GM23338 (cell line): ENCODE measurements at regions not wholly inside any gene's neighbourhood (a gene's known extent, or its start where the extent isn't known, plus 50 kb on each side); places are given as distances from the start of the nearest gene placed in this dataset.

Source experiments
- CREB1 ChIP-seq: fragments of 250-450 bp; sonication (Bioruptor Pico); IDR thresholded peaks from 2 replicates; pipeline ENCODE4 v1.5.0; 2020; ENCODE audit warnings: low read depth, mild to moderate bottlenecking, moderate library complexity
- CTCF ChIP-seq, 2 experiments: fragments of 200-600 bp in 1 of 2; sonication (generic) in 1 of 2; conservative IDR thresholded peaks; 2 replicates each; pipeline versions ENCODE4 v1.5.1 to v1.6.1; 2016 to 2017; ENCODE audit warnings: antibody characterized with exemption in 2 of 2, low read depth in 2 of 2, mild to moderate bottlenecking in 2 of 2, moderate library complexity in 1 of 2
- ETS1 ChIP-seq: IDR thresholded peaks from 2 replicates; pipeline ENCODE4 v1.6.1; 2016; ENCODE audit warnings: antibody characterized with exemption
- EZH2 ChIP-seq: fragments of 200-600 bp; sonication (generic); IDR thresholded peaks from one replicate; pipeline ENCODE4 v1.8.0; 2017; ENCODE audit warnings: antibody characterized with exemption, mild to moderate bottlenecking, low read depth; ENCODE audit not compliant: unreplicated experiment
- EZH2phosphoT487 ChIP-seq: fragments of 200-600 bp; sonication (generic); IDR thresholded peaks from one replicate; pipeline ENCODE4 v1.8.1; 2018; ENCODE audit warnings: antibody characterized with exemption; ENCODE audit not compliant: unreplicated experiment
- JUNB ChIP-seq: IDR thresholded peaks from one replicate; pipeline ENCODE4 v1.6.1; 2016; ENCODE audit warnings: antibody characterized with exemption; ENCODE audit not compliant: unreplicated experiment
- NANOG ChIP-seq: IDR thresholded peaks from 2 replicates; pipeline ENCODE4 v1.6.1; 2016; ENCODE audit warnings: antibody characterized with exemption, borderline replicate concordance
- POLR2AphosphoS5 ChIP-seq: IDR thresholded peaks from 2 replicates; pipeline ENCODE4 v1.6.1; 2016; ENCODE audit warnings: antibody characterized with exemption, low read depth
- STAT1 ChIP-seq: IDR thresholded peaks from one replicate; pipeline ENCODE4 v1.6.1; 2016; ENCODE audit warnings: antibody characterized with exemption; ENCODE audit not compliant: unreplicated experiment
- ZNF114 ChIP-seq: fragments of 250-450 bp; sonication (Bioruptor Pico); IDR thresholded peaks from 2 replicates; pipeline ENCODE4 v1.5.0; 2020; ENCODE audit warnings: mild to moderate bottlenecking, moderate library complexity
- TF ChIP-seq, protein P1 (sequence below): IDR thresholded peaks from one replicate; pipeline ENCODE4 v1.6.1; 2018; ENCODE audit warnings: antibody characterized with exemption; ENCODE audit not compliant: unreplicated experiment

DNA sequence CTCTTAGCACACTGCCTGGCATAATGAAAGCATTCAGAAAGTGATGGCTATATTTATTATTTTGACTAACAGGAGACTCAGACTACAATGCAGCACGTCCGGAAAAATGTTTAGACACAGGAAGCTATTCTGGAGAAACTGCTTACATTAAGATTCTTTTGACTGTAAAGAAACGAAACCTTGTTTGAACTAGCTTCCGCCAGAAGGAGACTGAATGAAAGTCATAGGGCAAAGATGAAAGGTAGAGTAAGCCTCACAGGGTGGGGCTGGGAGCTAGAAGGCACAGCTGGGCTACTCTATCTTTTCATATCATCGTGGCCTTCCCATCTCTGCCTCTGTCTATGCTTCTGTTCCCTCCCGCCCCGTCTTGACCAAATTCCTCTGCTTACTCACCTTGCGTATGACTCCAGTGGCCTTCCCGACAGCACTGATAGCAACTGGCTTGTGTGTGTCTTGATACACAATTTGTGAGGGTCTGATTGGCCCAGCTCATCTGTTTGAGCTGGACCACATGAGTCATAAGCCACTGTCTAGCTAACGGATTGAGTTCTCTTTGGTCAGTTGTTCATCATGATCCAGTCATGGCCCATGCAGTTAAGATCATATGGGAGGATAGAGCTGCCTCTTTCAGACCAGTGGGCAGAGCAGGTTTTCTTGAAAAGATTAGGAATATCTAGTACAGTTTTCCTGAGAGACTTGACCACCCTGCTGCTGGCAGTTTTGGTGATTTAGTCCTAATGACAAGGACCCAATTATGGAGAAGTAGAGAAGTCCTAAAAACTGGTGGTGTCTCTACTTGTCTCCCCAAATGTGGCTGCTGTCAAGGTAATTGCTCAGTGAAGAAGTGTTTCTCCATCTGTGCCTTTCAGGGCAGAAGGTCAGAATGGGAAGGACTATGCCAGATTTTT lies 151.5 kb upstream of the SLC38A2 start:
- TF ChIP-seq CTCF (conservative IDR thresholded peaks at IDR 0.05; ENCODE audit: low read depth in 2 of 2) (no peak), EZH2 (no peak), EZH2phosphoT487 (no peak), CREB1 (CRISPR knock-in tag) (no peak), JUNB (no peak), POLR2AphosphoS5 (no peak), ETS1 (no peak), STAT1 (no peak), NANOG (no peak), ZNF114 (CRISPR knock-in tag) (no peak)
- TF ChIP-seq, protein P1, sequence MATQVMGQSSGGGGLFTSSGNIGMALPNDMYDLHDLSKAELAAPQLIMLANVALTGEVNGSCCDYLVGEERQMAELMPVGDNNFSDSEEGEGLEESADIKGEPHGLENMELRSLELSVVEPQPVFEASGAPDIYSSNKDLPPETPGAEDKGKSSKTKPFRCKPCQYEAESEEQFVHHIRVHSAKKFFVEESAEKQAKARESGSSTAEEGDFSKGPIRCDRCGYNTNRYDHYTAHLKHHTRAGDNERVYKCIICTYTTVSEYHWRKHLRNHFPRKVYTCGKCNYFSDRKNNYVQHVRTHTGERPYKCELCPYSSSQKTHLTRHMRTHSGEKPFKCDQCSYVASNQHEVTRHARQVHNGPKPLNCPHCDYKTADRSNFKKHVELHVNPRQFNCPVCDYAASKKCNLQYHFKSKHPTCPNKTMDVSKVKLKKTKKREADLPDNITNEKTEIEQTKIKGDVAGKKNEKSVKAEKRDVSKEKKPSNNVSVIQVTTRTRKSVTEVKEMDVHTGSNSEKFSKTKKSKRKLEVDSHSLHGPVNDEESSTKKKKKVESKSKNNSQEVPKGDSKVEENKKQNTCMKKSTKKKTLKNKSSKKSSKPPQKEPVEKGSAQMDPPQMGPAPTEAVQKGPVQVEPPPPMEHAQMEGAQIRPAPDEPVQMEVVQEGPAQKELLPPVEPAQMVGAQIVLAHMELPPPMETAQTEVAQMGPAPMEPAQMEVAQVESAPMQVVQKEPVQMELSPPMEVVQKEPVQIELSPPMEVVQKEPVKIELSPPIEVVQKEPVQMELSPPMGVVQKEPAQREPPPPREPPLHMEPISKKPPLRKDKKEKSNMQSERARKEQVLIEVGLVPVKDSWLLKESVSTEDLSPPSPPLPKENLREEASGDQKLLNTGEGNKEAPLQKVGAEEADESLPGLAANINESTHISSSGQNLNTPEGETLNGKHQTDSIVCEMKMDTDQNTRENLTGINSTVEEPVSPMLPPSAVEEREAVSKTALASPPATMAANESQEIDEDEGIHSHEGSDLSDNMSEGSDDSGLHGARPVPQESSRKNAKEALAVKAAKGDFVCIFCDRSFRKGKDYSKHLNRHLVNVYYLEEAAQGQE: no peak
